SK-N-MC (cell line): ENCODE measurements at regions not wholly inside any gene's neighbourhood (a gene's known extent, or its start where the extent isn't known, plus 50 kb on each side); places are given as distances from the start of the nearest gene placed in this dataset.

ENCODE experiments used
- EZH2 ChIP-seq: fragments of 200-600 bp; sonication (generic); IDR thresholded peaks from one replicate; pipeline ENCODE4 v1.6.1; 2017; ENCODE audit warnings: antibody characterized with exemption
- POLR2AphosphoS5 ChIP-seq: IDR thresholded peaks from 2 replicates; pipeline ENCODE4 v1.6.1; 2012; ENCODE audit warnings: mild to moderate bottlenecking, low read depth, low read length, borderline replicate concordance

GRCh38 chr5:39867923-39868322, 443.1 kb upstream of the DAB2 start:
- no peak for TF ChIP-seq POLR2AphosphoS5
- TF ChIP-seq EZH2, result no peak
